ENCODE measurements at regions not wholly inside any gene's neighbourhood (a gene's known extent, or its start where the extent isn't known, plus 50 kb on each side); places are given as distances from the start of the nearest gene placed in this dataset.

DNA sequence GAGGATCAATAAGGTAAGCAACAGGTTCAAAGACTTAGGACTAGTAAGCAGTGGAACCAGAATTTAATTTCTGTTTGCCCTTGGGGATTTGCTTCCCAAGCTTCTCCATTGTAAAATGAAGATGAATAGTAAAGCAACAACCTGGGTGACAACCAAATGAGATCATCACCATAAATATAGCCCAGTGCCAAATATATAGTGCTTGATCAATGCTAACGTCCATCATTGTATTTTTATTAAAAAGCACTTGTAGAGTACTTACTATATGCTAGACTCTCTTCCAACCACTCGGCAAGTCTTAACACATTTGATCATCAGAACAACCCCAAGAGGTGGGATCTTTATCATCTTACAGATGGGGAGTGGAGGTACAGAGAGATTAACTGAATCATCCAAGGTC lies 51.5 kb upstream of the NMNAT3 start:
- TF ChIP-seq, protein P1, sequence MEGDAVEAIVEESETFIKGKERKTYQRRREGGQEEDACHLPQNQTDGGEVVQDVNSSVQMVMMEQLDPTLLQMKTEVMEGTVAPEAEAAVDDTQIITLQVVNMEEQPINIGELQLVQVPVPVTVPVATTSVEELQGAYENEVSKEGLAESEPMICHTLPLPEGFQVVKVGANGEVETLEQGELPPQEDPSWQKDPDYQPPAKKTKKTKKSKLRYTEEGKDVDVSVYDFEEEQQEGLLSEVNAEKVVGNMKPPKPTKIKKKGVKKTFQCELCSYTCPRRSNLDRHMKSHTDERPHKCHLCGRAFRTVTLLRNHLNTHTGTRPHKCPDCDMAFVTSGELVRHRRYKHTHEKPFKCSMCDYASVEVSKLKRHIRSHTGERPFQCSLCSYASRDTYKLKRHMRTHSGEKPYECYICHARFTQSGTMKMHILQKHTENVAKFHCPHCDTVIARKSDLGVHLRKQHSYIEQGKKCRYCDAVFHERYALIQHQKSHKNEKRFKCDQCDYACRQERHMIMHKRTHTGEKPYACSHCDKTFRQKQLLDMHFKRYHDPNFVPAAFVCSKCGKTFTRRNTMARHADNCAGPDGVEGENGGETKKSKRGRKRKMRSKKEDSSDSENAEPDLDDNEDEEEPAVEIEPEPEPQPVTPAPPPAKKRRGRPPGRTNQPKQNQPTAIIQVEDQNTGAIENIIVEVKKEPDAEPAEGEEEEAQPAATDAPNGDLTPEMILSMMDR (IDR thresholded peaks at IDR 0.05 in 2 of 3, conservative IDR thresholded peaks at IDR 0.05 in 1 of 3; ENCODE audit: borderline replicate concordance in 1 of 3, insufficient read depth in 1 of 3, low read depth in 2 of 3, low read length in 2 of 3), result no peak
- no peak for TF ChIP-seq POLR2A (IDR thresholded peaks at IDR 0.05; ENCODE audit: borderline replicate concordance, extremely low read depth, insufficient read depth, insufficient read length)
- TF ChIP-seq YY1 (IDR thresholded peaks at IDR 0.05; ENCODE audit: extremely low read depth, insufficient replicate concordance, low read depth, low read length), result no peak
- TF ChIP-seq FOSL1 (IDR thresholded peaks at IDR 0.05; ENCODE audit: low read depth), result no peak
- TF ChIP-seq, protein P2, sequence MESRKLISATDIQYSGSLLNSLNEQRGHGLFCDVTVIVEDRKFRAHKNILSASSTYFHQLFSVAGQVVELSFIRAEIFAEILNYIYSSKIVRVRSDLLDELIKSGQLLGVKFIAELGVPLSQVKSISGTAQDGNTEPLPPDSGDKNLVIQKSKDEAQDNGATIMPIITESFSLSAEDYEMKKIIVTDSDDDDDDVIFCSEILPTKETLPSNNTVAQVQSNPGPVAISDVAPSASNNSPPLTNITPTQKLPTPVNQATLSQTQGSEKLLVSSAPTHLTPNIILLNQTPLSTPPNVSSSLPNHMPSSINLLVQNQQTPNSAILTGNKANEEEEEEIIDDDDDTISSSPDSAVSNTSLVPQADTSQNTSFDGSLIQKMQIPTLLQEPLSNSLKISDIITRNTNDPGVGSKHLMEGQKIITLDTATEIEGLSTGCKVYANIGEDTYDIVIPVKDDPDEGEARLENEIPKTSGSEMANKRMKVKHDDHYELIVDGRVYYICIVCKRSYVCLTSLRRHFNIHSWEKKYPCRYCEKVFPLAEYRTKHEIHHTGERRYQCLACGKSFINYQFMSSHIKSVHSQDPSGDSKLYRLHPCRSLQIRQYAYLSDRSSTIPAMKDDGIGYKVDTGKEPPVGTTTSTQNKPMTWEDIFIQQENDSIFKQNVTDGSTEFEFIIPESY (IDR thresholded peaks at IDR 0.05; ENCODE audit: extremely low read depth, insufficient replicate concordance, low read length), result no peak
- TF ChIP-seq EZH2 (IDR thresholded peaks at IDR 0.05), result no peak
- no peak for TF ChIP-seq SIN3A (IDR thresholded peaks at IDR 0.05; ENCODE audit: low read depth)
- TF ChIP-seq ZNF274 (IDR thresholded peaks at IDR 0.05; ENCODE audit: low read depth, low read length), result no peak
- TF ChIP-seq POLR2AphosphoS5 (IDR thresholded peaks at IDR 0.05; ENCODE audit: low read depth, low read length), result no peak
- TF ChIP-seq JUND (IDR thresholded peaks at IDR 0.05), result no peak
- no peak for TF ChIP-seq REST (IDR thresholded peaks at IDR 0.05; ENCODE audit: low read depth)
- TF ChIP-seq SP1 (IDR thresholded peaks at IDR 0.05; ENCODE audit: low read depth), result no peak
- no peak for TF ChIP-seq EZH2phosphoT487 (IDR thresholded peaks at IDR 0.05; ENCODE audit: borderline replicate concordance)

All from HCT116 (cell line).